H9 (cell line): ENCODE measurements at regions not wholly inside any gene's neighbourhood (a gene's known extent, or its start where the extent isn't known, plus 50 kb on each side); places are given as distances from the start of the nearest gene placed in this dataset.

ENCODE experiments used
- DNase-seq: peaks from one replicate; pipeline ENCODE4 v3.0.0-alpha.2; 2017
- H2AFZ ChIP-seq: one replicate; pipeline ENCODE4 v1.6.1; 2013; ENCODE audit warnings: mild to moderate bottlenecking, low read length, control low read depth, moderate library complexity
- H2AK5ac ChIP-seq: 2 replicates; pipeline ENCODE4 v1.6.1; 2013; ENCODE audit warnings: low read length, control low read depth, mixed read lengths; ENCODE audit not compliant: insufficient read length
- H2BK120ac ChIP-seq: one replicate; pipeline ENCODE4 v1.6.1; 2013; ENCODE audit warnings: low read depth, mild to moderate bottlenecking, low read length, control low read depth, inconsistent platforms; ENCODE audit not compliant: poor library complexity, severe bottlenecking
- H2BK12ac ChIP-seq: 2 replicates; pipeline ENCODE4 v1.6.1; 2013; ENCODE audit warnings: low read length, control low read depth, mixed read lengths, low read depth; ENCODE audit not compliant: insufficient read length
- H2BK15ac ChIP-seq: 2 replicates; pipeline ENCODE4 v1.6.1; 2013; ENCODE audit warnings: low read depth, low read length, control low read depth
- H2BK20ac ChIP-seq: one replicate; pipeline ENCODE4 v1.6.1; 2013; ENCODE audit warnings: low read depth, mild to moderate bottlenecking, low read length, control low read depth, inconsistent platforms; ENCODE audit not compliant: poor library complexity, severe bottlenecking
- H2BK5ac ChIP-seq: 2 replicates; pipeline ENCODE4 v1.6.1; 2013; ENCODE audit warnings: low read length, control low read depth, mixed read lengths; ENCODE audit not compliant: insufficient read length
- H3K14ac ChIP-seq: 2 replicates; pipeline ENCODE4 v1.6.1; 2013; ENCODE audit warnings: low read length, control low read depth; ENCODE audit not compliant: insufficient read depth
- H3K18ac ChIP-seq: 2 replicates; pipeline ENCODE4 v1.6.1; 2013; ENCODE audit warnings: low read depth, mild to moderate bottlenecking, mixed read lengths, low read length, control low read depth; ENCODE audit not compliant: insufficient read length
- H3K23ac ChIP-seq: 2 replicates; pipeline ENCODE4 v1.6.1; 2013; ENCODE audit warnings: low read length, control low read depth, mixed read lengths, low read depth; ENCODE audit not compliant: insufficient read length
- H3K23me2 ChIP-seq: 2 replicates; pipeline ENCODE4 v1.6.1; 2013; ENCODE audit warnings: low read depth, mild to moderate bottlenecking, mixed read lengths, low read length, control low read depth; ENCODE audit not compliant: insufficient read length, poor library complexity, severe bottlenecking
- H3K27ac ChIP-seq: 2 replicates; pipeline ENCODE4 v1.5.1; 2013; ENCODE audit warnings: low read length, control low read depth, mixed read lengths, low read depth; ENCODE audit not compliant: insufficient read length
- H3K27me3 ChIP-seq: 2 replicates; pipeline ENCODE4 v1.6.1; 2013; ENCODE audit warnings: low read length, control low read depth, inconsistent platforms; ENCODE audit not compliant: insufficient read depth
- H3K4ac ChIP-seq: 2 replicates; pipeline ENCODE4 v1.6.1; 2013; ENCODE audit warnings: low read depth, mild to moderate bottlenecking, control low read depth, inconsistent platforms, low read length, moderate library complexity
- H3K4me1 ChIP-seq: 2 replicates; pipeline ENCODE4 v1.6.1; 2013; ENCODE audit warnings: low read length, control low read depth, inconsistent platforms; ENCODE audit not compliant: insufficient read depth
- H3K4me2 ChIP-seq: 2 replicates; pipeline ENCODE4 v1.6.1; 2013; ENCODE audit warnings: low read length, control low read depth, mixed read lengths; ENCODE audit not compliant: insufficient read length, insufficient read depth
- H3K56ac ChIP-seq: 2 replicates; pipeline ENCODE4 v1.6.1; 2013; ENCODE audit warnings: low read depth, mild to moderate bottlenecking, mixed read lengths, low read length, control low read depth; ENCODE audit not compliant: insufficient read length
- H3K79me1 ChIP-seq: 2 replicates; pipeline ENCODE4 v1.6.1; 2013; ENCODE audit warnings: low read depth, mild to moderate bottlenecking, moderate library complexity, low read length, control low read depth, inconsistent platforms; ENCODE audit not compliant: insufficient read depth, poor library complexity, severe bottlenecking
- H3K79me2 ChIP-seq: 2 replicates; pipeline ENCODE4 v1.6.1; 2013; ENCODE audit warnings: low read length, control low read depth, inconsistent platforms; ENCODE audit not compliant: insufficient read depth
- H3K9ac ChIP-seq: 2 replicates; pipeline ENCODE4 v1.6.1; 2013; ENCODE audit warnings: low read length, control low read depth, mixed read lengths; ENCODE audit not compliant: insufficient read length; ENCODE audit errors: extremely low read depth
- H3K9me3 ChIP-seq: one replicate; pipeline ENCODE4 v1.6.1; 2013; ENCODE audit warnings: low read depth, low read length, inconsistent platforms; ENCODE audit not compliant: control insufficient read depth
- H3T11ph ChIP-seq: one replicate; pipeline ENCODE4 v1.6.1; 2013; ENCODE audit warnings: mild to moderate bottlenecking, low read length, control low read depth, inconsistent platforms
- H4K20me1 ChIP-seq: one replicate; pipeline ENCODE4 v1.6.1; 2013; ENCODE audit not compliant: control insufficient read depth, insufficient read length, insufficient read depth
- H4K5ac ChIP-seq: 2 replicates; pipeline ENCODE4 v1.6.1; 2013; ENCODE audit warnings: low read depth, mild to moderate bottlenecking, mixed read lengths, low read length, control low read depth; ENCODE audit not compliant: insufficient read length
- H4K8ac ChIP-seq: replicated peaks from 2 replicates; pipeline ENCODE4 v1.6.1; 2013; ENCODE audit warnings: low read length, control low read depth, mixed read lengths, low read depth; ENCODE audit not compliant: insufficient read length
- H4K91ac ChIP-seq: 2 replicates; pipeline ENCODE4 v1.6.1; 2013; ENCODE audit warnings: low read depth, mild to moderate bottlenecking, moderate library complexity, mixed read lengths, low read length, control low read depth; ENCODE audit not compliant: insufficient read length
- H3K27ac Mint-ChIP-seq, 3 experiments: 2 replicates in 2 of 3; 3 replicates in 1 of 3; pipeline ENCODE4 v1.8.0; 2020 to 2021; ENCODE audit warnings: mixed read lengths in 3 of 3, mild to moderate bottlenecking in 1 of 3, moderate library complexity in 1 of 3
- H3K27me3 Mint-ChIP-seq: 2 replicates; pipeline ENCODE4 v1.8.0; 2021; ENCODE audit warnings: low read depth, mild to moderate bottlenecking, moderate library complexity, mixed read lengths
- H3K36me3 Mint-ChIP-seq, 3 experiments: 2 replicates in 2 of 3; 3 replicates in 1 of 3; pipeline ENCODE4 v1.8.0; 2020 to 2021; ENCODE audit warnings: low read depth in 3 of 3, mixed read lengths in 3 of 3; ENCODE audit not compliant: insufficient read depth in 1 of 3
- H3K4me1 Mint-ChIP-seq, 2 experiments: 2 replicates each; pipeline ENCODE4 v1.8.0; 2020; ENCODE audit warnings: mixed read lengths in 2 of 2
- H3K4me3 Mint-ChIP-seq, 2 experiments: 2 replicates in 1 of 2; 3 replicates in 1 of 2; pipeline ENCODE4 v1.8.0; 2020 to 2021; ENCODE audit warnings: mild to moderate bottlenecking in 2 of 2, mixed read lengths in 2 of 2, moderate library complexity in 1 of 2
- H3K9me3 Mint-ChIP-seq, 2 experiments: 2 replicates in 1 of 2; 3 replicates in 1 of 2; pipeline ENCODE4 v1.8.0; 2020; ENCODE audit warnings: mild to moderate bottlenecking in 2 of 2, mixed read lengths in 2 of 2, moderate library complexity in 1 of 2
- CTCF ChIP-seq: fragments of 200-600 bp; sonication (generic); conservative IDR thresholded peaks from 3 replicates; pipeline ENCODE4 v1.8.0; 2021; ENCODE audit warnings: antibody characterized with exemption, mild to moderate bottlenecking
- WGBS: extraction: QIAGEN DNeasy Blood & Tissue Kit; methylation state at CpG from one replicate; pipeline ENCODE4 v1.1.7; 2013; ENCODE audit warnings: missing lambda C conversion rate, low lambda C conversion rate, mixed read lengths; ENCODE audit not compliant: insufficient read length; ENCODE audit errors: extremely low coverage; 5-methylcytosine and 5-hydroxymethylcytosine counted together

DNA sequence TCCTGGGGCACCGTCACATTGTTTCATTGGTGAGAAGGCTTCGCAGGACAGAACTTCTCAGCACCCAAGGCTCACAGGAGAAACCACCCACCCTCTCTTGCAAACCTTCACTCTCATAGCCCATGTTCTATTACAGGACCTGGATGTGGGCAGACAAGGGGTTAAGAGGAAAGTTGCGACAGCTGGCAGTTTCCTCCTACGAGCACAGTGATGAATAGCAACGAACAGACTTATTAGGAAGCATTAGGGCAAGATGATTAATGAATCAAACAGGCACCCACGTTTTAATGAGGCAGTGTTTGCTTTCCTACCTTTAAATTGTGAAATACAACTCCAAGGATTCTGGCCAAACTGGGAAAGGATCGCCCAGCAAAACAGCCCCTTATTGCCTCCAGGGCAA is 339.3 kb downstream of the DRD1 start:
- Histone ChIP-seq H2AK5ac (no peak overlapping the region), H3K14ac (no peak overlapping the region), H2BK20ac (no peak overlapping the region), H3K79me1 (no peaks in the 10 kb centered on the region), H3K23ac (no peak overlapping the region), H3K27me3 (no peaks in the 10 kb centered on the region), H2BK15ac (no peak overlapping the region), H3K4me2 (no peak overlapping the region), H2BK12ac (no peak overlapping the region), H2BK120ac (no peak overlapping the region), H4K20me1 (no peaks in the 10 kb centered on the region), H3K27ac (no peak overlapping the region), H3K79me2 (no peaks in the 10 kb centered on the region), H3K56ac (no peak overlapping the region), H3K9ac (no peak overlapping the region), H3K4ac (no peak overlapping the region), H4K8ac (no peak overlapping the region), H2AFZ (no peak overlapping the region), H3K18ac (no peak overlapping the region), H3K4me1 (no peaks in the 10 kb centered on the region), H3K23me2 (no peaks in the 10 kb centered on the region), H3T11ph (no peak overlapping the region), H3K9me3 (no peaks in the 10 kb centered on the region), H4K5ac (no peak overlapping the region), H2BK5ac (no peak overlapping the region), H4K91ac (no peak overlapping the region)
- no CpG with 5 or more reads among the region's 7 CpGs for WGBS
- no peak for DNase-seq
- H3K27me3 Mint-ChIP-seq, result peaks cover 6% of the 10 kb centered on the region
- peaks cover 0 to 3% of the 10 kb centered on the region in 2 experiments; a peak in 2 of 4 replicates for H3K4me1 Mint-ChIP-seq
- H3K9me3 Mint-ChIP-seq, result peaks cover 14 to 15% of the 10 kb centered on the region in 2 experiments
- no peak for TF ChIP-seq CTCF
- no peak overlapping the region for H3K27ac Mint-ChIP-seq
- no peak overlapping the region for H3K4me3 Mint-ChIP-seq
- H3K36me3 Mint-ChIP-seq, result peaks cover 8 to 15% (median 12%) of the 10 kb centered on the region in 3 experiments
